Activated CD4-positive, CD25-positive, alpha-beta regulatory T cell treated with anti-CD3 and anti-CD28 coated beads, Interleukin-2, amount 50 U/mL, for 24 hours (primary cell): ENCODE measurements at regions not wholly inside any gene's neighbourhood (a gene's known extent, or its start where the extent isn't known, plus 50 kb on each side); places are given as distances from the start of the nearest gene placed in this dataset.
"Not testable (repeated sequence)": the region's sequence is repeated elsewhere in the genome, so short reads cannot be mapped to it uniquely, and the experiment has no call there.

Experiments used
- ATAC-seq, 2 donors: fragments of 150-1000 bp; cut with Tn5 transposase; one replicate each; pipeline ENCODE4 v1.10.0; 2021; ENCODE audit warnings: mild to moderate bottlenecking in 1 of 2, moderate library complexity in 1 of 2

DNA sequence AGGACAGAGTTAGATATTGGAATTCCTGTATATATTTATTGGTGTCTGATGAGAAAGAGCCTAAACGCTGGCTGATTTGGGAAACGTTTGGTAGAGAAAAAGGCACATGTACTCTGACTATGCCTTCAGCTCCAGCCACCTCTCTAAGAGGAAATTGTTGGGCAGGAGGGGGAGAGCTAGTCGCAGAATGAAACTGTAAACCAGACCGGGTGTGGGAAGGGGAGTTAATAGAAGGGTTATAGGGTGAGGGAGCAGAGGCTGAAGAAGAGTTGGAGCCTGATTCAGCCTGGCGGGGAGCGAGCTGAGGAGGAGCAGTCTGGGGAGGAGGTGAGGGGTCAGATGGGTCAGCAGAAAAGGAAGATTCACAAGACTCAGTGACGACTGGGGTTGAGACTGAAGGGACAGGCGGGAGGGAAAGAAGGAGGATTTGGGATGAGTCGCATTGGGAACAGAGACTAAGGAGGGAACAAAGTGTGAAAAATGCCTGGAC is 54.2 kb upstream of the RHOU start:
- not testable (repeated sequence) for ATAC-seq

DNA sequence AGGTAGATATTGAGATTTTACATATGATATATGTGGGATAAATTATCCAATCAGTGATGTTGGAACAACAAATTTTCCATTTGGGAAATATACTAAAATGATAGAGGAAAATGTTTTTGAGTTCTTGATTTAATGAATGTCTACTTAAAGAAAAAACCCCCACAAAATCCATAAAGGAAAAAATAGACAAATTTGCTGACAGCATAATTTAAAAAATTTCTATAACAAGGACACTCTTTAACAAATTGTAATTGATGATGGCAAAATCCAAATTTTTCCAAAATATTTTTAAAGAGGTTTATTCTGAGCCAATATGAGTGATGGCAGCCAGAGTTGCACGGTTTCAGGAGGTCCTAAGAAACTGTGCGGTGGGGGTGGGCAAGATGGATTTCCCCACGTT is 51.9 kb upstream of the RHOU start:
- ATAC-seq, result no peak

DNA sequence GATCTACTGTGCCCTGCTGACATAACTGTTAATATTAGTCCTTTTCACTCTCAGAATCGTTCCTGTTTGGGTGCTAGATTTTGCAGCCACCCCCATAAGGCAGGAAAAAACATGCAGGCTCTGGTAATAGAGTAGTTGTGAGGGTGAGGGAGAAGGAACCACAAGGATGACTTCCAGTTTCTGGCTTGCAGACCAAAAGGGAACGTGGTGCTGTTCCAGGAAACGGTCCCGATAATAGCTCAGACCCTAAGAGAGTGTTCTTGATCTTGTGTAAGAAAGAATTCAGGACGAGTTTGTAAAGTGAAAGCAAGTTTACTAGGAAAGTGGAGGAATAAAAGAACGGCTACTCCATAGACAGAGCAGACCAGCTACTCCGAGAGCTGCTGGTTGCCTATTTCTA is 50.7 kb upstream of the RHOU start:
- ATAC-seq, result no peak

DNA sequence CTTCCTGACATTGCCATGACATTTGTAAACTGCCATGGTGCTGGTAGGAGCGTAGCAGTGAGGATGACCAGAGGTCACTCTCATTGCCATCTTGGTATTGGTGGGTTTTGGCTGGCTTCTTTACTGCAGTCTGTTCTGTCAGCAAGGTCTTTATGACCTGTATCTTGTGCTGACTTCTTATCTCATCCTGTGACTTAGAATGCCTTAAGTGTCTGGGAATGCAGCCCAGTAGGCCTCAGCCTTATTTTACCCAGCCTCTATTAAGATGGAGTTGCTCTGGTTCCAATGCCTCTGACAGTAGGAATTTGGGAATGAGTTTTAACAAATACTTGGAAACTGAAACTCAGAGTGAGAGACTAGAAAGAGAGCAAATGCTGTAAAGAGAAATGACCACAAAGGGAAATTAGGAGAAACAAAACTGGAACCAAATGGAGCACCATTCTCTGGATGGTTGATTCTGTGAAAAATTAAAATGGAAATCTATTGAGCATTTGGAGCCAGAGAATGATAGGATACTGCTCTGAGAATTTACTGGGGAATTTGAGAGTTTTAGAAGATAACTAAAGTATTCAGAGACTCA is 50.1 kb upstream of the RHOU start:
- no peak for ATAC-seq
